SHP77 treated with DMSO at 0.1 percent for 48 hours (cell line): ENCODE measurements at regions not wholly inside any gene's neighbourhood (a gene's known extent, or its start where the extent isn't known, plus 50 kb on each side); places are given as distances from the start of the nearest gene placed in this dataset.
"Not testable (repeated sequence)": the region's sequence is repeated elsewhere in the genome, so short reads cannot be mapped to it uniquely, and the experiment has no call there.

Experiments used
- DNase-seq: peaks from one replicate; lab custom pipeline; 2025; lab: John Stamatoyannopoulos, UW

- DNase-seq: no peak
These were observed 88.2 kb downstream of the KLHL28 start for GRCh38 chr14:44873536-44873935.

GRCh38 chr14:44866770-44867169 lies 95.0 kb downstream of the KLHL28 start:
- DNase-seq: no peak

- DNase-seq: no peak
These were observed 95.4 kb downstream of the KLHL28 start for GRCh38 chr14:44866322-44866721.

- DNase-seq: no peak
These were observed 98.5 kb downstream of the KLHL28 start for GRCh38 chr14:44863271-44863670.

GRCh38 chr14:44854114-44854513 lies 107.6 kb downstream of the KLHL28 start:
- no peak for DNase-seq

DNA sequence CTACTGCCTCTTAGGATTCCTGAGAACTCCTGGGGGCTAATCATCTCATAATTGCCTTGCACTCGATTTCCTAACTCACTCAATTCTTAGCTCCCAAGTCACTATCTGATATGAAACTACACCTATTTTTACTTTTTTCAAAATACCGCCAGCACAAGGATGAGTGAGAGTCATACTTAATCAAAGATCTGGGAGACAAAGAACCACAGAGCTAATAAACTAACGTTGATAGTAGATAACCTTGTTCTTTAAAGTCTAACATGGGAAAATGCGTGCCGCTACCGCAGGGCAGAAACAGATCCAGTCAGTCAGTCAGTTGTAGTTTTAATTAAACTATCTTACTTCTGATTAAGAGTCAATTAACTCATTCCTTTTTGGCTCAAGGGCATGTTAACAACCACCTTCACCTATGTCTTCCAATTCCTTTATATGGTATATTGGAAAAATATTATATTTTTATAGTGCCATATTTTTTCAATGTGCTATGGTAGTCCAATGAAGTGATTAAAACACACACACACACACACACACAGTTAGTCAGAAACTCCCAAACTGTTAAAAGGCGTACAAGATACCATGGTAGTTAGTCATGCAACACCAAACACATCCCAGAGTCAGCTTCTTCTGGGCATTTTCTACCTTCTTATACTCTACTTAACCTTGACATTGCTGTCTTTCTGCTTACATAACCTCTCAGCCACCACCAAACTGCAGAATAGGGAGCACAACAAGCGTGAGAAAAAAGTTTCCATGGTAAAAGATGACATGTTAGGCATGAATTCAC lies 114.0 kb downstream of the KLHL28 start:
- no peak for DNase-seq

DNA sequence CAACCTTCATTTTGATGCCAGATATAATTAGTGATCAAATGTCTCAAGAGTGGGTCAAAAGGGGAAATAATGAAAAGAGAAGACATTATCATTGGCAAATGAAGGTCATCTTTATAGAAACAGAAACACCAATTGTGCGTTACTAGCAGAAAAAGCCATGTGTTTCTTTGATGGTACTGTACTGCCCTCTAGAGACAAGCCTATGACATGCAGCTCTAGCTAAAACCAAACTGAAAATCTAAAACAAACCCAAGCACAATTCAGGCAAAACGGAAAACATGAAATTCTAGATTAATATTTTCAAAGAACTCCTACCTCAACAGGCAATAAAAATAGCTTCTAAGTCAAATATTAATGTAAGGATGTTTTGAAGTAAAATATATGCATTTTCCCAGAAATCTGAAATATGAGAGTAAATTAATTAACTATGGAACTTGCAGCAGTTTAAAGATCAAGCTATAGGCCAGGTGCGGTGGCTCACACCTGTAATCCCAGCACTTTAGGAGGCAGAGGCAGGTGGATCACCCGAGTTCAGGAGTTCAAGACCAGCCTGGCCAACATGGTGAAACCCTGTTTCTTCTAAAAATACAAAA lies 115.4 kb downstream of the KLHL28 start:
- no peak for DNase-seq

DNA sequence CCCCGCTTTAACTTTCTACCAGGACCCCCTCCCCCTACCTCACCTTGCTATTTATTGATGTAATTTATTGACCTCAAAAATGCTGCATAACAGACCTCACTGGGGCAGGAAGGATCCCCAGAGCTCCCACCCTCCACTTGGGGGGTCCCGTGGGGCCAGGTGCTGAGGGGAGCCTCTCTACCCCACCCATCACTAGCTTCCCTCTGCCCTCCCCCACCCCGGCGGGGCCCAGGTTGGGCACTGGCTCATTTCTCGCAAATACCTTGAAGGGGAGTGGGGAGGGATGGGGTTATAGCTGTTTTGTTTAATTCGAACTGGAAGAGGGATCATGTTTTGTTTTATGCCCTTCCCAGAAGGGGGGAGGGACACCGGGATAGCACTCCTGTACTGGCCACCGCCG lies 125.8 kb downstream of the KLHL28 start:
- not testable (repeated sequence) for DNase-seq

- no peak for DNase-seq
These were observed 128.2 kb downstream of the KLHL28 start for GRCh38 chr14:44833376-44834060.

- no peak for DNase-seq
These were observed 131.4 kb downstream of the KLHL28 start for GRCh38 chr14:44830371-44830770.

DNA sequence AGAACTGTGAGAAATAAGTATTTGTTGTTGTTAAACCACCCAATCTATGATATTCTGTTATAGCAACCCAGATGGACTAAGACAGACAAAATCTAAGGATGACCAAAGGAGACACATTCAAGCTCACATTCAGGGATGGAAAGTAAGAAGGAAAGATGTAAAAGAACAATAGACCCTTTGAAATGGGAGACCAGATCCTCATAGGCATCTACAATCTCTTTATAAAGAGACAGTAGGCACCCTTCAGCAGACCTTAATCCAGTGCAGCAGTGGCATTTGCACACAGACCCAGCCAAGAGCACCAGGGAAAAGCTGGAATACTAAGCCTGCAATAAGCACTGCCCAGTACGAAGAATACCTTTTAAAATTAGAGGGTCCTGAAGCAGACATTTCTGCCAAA lies 132.7 kb downstream of the KLHL28 start:
- DNase-seq: no peak

DNA sequence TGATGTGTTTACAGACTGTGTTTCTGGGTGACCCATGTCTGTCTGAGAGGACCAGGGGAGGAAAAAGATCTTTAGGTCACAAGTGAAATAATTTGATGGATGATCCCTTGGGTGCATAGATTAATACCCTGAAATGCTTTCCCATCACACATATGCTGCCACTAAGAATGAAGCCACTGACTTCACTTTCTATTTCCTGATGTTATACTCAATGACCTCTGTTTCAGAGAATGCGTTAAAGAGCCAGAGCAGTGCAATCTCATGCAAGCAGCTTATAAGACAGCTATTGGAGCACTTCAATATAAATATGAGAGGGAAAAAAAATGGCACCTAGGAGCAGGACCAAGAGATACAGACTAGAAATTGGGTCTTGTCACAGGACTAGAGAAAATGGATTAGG lies 133.7 kb downstream of the KLHL28 start:
- no peak for DNase-seq

DNA sequence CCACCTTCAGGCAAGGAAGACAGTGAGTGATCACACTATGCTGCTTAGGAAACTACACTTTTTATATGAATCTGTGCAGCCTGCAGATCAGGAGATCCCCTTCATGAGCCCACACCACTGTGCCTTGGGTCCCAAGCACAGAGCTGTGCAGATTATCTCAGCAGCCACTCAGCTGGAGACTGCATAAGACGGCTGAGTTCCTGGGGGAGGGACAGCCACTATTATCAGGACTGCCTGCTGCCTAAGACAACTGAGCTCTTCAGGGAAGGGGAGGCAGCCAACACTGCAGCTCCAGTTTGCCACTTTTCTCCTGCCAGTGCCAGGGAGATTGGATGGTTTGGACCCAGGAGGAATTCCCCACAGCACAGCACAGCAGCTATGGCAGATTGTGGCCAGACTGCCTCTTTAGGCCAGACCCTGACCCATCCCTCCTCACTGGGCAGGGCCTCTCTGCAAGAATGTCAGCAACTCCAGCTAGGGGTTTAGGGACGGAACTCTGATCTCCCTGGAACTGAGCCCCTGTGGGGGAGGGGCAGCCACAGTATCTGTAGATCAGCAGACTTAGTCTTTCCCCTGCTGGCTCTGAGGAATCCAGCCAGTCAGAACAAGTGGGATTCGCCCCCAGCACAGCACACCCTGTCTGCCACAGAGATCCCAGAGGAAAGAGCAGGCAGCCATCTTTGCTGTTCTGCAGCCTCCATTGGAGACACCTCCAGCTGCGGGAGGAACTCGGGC lies 141.3 kb downstream of the KLHL28 start:
- no peak for DNase-seq

DNA sequence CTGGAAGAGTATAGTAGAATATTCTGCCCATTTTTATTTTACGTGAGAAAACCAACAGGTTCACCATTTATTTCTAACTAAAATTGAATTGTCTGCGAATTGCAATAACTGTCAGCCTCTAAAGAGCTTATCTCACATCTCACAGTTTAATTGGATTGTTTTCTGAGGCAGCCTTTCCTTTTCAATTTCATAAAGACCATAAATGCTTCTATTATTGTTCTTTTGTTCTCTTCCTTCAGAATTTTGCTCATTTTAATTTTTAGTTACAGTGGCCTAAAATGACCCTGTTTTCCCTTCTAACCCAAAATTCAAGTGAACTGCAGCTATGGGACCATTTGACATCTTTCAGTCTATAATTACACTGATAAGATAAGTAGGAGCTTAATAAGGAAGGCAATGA lies 147.6 kb downstream of the KLHL28 start:
- no peak for DNase-seq

DNA sequence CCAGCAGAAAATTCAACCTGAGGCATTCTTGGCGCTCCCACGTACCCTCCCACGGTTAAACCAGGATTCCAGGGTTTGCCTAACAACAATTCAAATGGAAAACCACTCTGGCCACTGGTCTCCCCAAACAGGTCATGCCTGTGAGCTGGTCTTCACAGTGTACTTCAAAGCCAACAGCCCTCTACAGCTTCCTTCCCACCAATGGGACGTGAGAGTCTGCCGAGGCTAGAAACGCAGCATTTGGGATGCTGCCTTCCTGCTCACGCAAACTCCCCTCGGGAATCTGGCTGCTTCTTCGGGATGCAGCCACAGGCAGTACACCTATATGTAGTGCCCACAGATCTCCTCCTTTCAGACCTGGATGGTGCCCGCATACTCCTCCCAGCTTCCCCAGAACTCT lies 149.1 kb downstream of the KLHL28 start:
- DNase-seq: no peak

DNA sequence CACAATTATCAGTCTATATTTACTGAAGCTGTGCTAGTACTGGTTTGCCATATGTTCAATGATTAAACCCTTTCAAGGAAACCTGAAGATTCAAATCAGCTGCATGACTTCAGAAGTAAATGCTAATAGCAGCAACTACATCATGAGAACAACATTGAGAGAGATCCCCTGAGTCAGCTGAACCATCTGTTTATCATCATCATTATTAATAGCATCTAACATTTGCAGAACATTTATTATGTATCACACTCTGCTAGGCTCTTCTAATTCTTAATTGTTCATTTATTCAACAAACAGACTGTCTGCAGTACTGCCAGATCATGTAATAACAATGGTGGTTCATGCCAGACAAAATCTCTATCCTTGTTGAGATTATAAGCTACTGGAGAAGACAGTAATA lies 157.4 kb downstream of the KLHL28 start:
- no peak for DNase-seq

DNA sequence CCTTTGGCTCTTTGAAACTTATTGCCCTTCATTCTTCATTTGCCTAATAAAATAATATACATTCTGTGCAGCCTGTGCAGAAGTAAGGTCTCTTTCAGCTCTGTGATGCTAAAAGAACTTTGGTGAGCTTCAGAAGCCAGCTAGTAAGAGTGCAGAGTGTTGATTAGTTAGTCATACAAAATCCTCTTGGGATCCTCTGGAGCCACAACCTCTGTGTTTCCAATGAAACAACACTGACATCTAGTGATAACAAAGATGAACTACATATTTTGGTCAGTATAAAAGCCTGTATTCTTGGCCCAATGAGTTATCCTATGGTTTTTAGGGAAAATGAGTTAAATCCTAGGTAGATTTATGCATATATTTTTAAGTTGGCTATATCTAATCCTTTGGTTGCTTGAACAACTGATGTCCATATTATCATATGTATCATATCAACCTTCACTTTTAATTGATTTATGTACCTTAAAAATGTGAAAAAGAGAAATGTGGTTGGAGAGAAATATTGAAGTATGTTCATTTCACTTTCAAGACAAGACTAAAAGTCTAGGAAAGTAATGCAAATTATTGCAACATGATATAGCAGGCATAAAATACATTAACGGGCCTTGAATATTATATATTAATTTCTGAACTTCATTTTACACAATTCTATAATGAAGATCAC lies 158.4 kb downstream of the KLHL28 start:
- DNase-seq: peak; percentile 27

GRCh38 chr14:44798386-44799242 lies 163.1 kb downstream of the KLHL28 start:
- no peak for DNase-seq

- no peak for DNase-seq
These were observed 166.0 kb downstream of the KLHL28 start for GRCh38 chr14:44795725-44796124.

- no peak for DNase-seq
These were observed 170.0 kb downstream of the KLHL28 start for GRCh38 chr14:44791730-44792129.

DNA sequence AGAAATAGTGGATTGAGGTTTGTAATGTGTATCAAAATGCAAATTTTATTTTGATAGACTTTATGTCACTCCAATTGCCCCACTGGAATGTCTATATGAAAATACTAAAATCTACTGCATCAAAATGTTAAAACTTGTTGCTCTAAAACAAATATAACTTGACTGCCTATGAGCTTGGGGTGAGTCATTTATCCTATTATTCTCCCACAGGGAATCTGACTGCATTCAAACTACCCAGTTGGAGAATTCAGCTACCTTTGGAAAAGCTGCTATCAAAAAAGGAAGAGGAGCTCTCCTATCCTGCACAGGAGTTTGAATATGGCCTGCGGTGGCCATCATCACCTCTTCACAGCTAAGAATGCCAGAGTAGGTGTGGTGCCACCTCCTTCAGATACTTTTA lies 173.1 kb downstream of the KLHL28 start:
- DNase-seq: no peak
